PC-9 (cell line): ENCODE measurements at regions not wholly inside any gene's neighbourhood (a gene's known extent, or its start where the extent isn't known, plus 50 kb on each side); places are given as distances from the start of the nearest gene placed in this dataset.

Experiments
- BruUV-seq: library from RNA; stranded (reverse); fragments of 400-500 nt; replicated peaks from 2 replicates; lab custom pipeline; 2021; lab: Mats Ljungman, UMichigan
- CTCF ChIA-PET: fragments of 300-600 bp; sonication (Branson Sonifier 250); formaldehyde crosslinking; loops from one replicate; lab custom pipeline; 2022; ENCODE audit warnings: antibody characterized with exemption; lab: Charles Lee
- POLR2A ChIA-PET: fragments of 300-600 bp; sonication (Branson Sonifier 250); formaldehyde crosslinking; loops from one replicate; lab custom pipeline; 2022; ENCODE audit warnings: antibody characterized with exemption; ENCODE audit not compliant: unreplicated experiment; lab: Charles Lee
- DNase-seq, 2 experiments: peaks; one replicate each; pipeline versions ENCODE4 v3.0.0 to v3.0.0-alpha.2; 2015 to 2022; ENCODE audit warnings: mixed read lengths in 1 of 2
- H2AFZ ChIP-seq: fragments of 200-600 bp; sonication (generic); 2 replicates; pipeline ENCODE4 v1.8.1; 2017; ENCODE audit warnings: antibody characterized with exemption
- H3F3A ChIP-seq: fragments of 200-600 bp; sonication (generic); 2 replicates; pipeline ENCODE4 v1.8.1; 2017; ENCODE audit warnings: antibody characterized with exemption, mild to moderate bottlenecking, low read depth; ENCODE audit not compliant: insufficient read depth
- H3K27ac ChIP-seq: fragments of 200-600 bp; sonication (generic); 2 replicates; pipeline ENCODE4 v1.6.1; 2016; ENCODE audit warnings: mixed run types
- H3K27me3 ChIP-seq: fragments of 200-600 bp; sonication (generic); 2 replicates; pipeline ENCODE4 v1.6.1; 2016; ENCODE audit warnings: low read depth, mixed run types; ENCODE audit not compliant: insufficient read depth
- H3K36me3 ChIP-seq: fragments of 200-600 bp; sonication (generic); 2 replicates; pipeline ENCODE4 v1.6.1; 2016; ENCODE audit warnings: low read depth, mixed run types
- H3K4me1 ChIP-seq: fragments of 200-600 bp; sonication (generic); replicated peaks from 2 replicates; pipeline ENCODE4 v1.6.1; 2016; ENCODE audit warnings: mixed run types; ENCODE audit not compliant: insufficient read depth
- H3K4me2 ChIP-seq: fragments of 200-600 bp; sonication (generic); 2 replicates; pipeline ENCODE4 v1.6.1; 2017; ENCODE audit warnings: mixed run types
- H3K4me3 ChIP-seq: fragments of 200-600 bp; sonication (generic); 2 replicates; pipeline ENCODE4 v1.6.1; 2016; ENCODE audit warnings: mixed run types
- H3K79me2 ChIP-seq: fragments of 200-600 bp; sonication (generic); 2 replicates; pipeline ENCODE4 v1.6.1; 2017; ENCODE audit warnings: low read depth, mixed run types
- H3K9me2 ChIP-seq: fragments of 200-600 bp; sonication (generic); 2 replicates; pipeline ENCODE4 v1.8.1; 2017; ENCODE audit warnings: mild to moderate bottlenecking; ENCODE audit not compliant: insufficient read depth
- H3K9me3 ChIP-seq: fragments of 200-600 bp; sonication (generic); 2 replicates; pipeline ENCODE4 v1.8.1; 2016; ENCODE audit warnings: low read depth; ENCODE audit not compliant: insufficient read depth
- H4K20me1 ChIP-seq: fragments of 200-600 bp; sonication (generic); 2 replicates; pipeline ENCODE4 v1.8.1; 2017; ENCODE audit not compliant: insufficient read depth
- EZH2 ChIP-seq: fragments of 200-600 bp; sonication (generic); IDR thresholded peaks from 2 replicates; pipeline ENCODE4 v1.8.0; 2017; ENCODE audit warnings: antibody characterized with exemption, low read depth
- intact Hi-C: fragments of 100-400 bp; cut with micrococcal nuclease; formaldehyde crosslinking; loops from one replicate; pipeline ENCODE4 v1.10.0; 2022; ENCODE audit not compliant: unreplicated experiment
- TF ChIP-seq, protein P1 (sequence below): fragments of 200-600 bp; sonication (generic); conservative IDR thresholded peaks from 2 replicates; pipeline ENCODE4 v1.6.1; 2017; ENCODE audit warnings: mixed run types, antibody characterized with exemption, mild to moderate bottlenecking, moderate library complexity

GRCh38 chr6:112997421-112998085 is 650.4 kb downstream of the RFPL4B start:
- Histone ChIP-seq H3K27me3 (no peaks in the 10 kb centered on the region), H4K20me1 (no peaks in the 10 kb centered on the region), H3K4me2 (no peak overlapping the region), H3K4me1 (no peaks in the 10 kb centered on the region), H3K79me2 (no peaks in the 10 kb centered on the region), H3K9me3 (no peaks in the 10 kb centered on the region), H2AFZ (no peak overlapping the region), H3K27ac (no peak overlapping the region), H3F3A (no peaks in the 10 kb centered on the region), H3K9me2 (no peaks in the 10 kb centered on the region), H3K36me3 (no peaks in the 10 kb centered on the region), H3K4me3 (no peak overlapping the region)
- intact Hi-C loops, result no loop called here
- ChIA-PET CTCF (no interaction called here), POLR2A (interaction anchor here (0.6 kb wide), 1 partner anchor 136 kb away, joined by 5 read pairs; no protein-coding TSS in a partner anchor)
- BruUV-seq, result no TSS peak
- no peak for TF ChIP-seq EZH2
- TF ChIP-seq, protein P1, sequence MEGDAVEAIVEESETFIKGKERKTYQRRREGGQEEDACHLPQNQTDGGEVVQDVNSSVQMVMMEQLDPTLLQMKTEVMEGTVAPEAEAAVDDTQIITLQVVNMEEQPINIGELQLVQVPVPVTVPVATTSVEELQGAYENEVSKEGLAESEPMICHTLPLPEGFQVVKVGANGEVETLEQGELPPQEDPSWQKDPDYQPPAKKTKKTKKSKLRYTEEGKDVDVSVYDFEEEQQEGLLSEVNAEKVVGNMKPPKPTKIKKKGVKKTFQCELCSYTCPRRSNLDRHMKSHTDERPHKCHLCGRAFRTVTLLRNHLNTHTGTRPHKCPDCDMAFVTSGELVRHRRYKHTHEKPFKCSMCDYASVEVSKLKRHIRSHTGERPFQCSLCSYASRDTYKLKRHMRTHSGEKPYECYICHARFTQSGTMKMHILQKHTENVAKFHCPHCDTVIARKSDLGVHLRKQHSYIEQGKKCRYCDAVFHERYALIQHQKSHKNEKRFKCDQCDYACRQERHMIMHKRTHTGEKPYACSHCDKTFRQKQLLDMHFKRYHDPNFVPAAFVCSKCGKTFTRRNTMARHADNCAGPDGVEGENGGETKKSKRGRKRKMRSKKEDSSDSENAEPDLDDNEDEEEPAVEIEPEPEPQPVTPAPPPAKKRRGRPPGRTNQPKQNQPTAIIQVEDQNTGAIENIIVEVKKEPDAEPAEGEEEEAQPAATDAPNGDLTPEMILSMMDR, result no peak
- no peak for DNase-seq

GRCh38 chr6:113004054-113004453 is 656.9 kb downstream of the RFPL4B start:
- Histone ChIP-seq H3K79me2 (no peaks in the 10 kb centered on the region), H3K9me2 (no peaks in the 10 kb centered on the region), H4K20me1 (no peaks in the 10 kb centered on the region), H2AFZ (no peak overlapping the region), H3K27ac (no peak overlapping the region), H3K36me3 (no peaks in the 10 kb centered on the region), H3K9me3 (no peaks in the 10 kb centered on the region), H3K4me3 (no peak overlapping the region), H3K27me3 (no peaks in the 10 kb centered on the region), H3K4me2 (no peak overlapping the region), H3F3A (no peaks in the 10 kb centered on the region), H3K4me1 (no peaks in the 10 kb centered on the region)
- CTCF ChIA-PET, result no interaction called here
- TF ChIP-seq, protein P1, result no peak
- TF ChIP-seq EZH2, result no peak
- no peak for DNase-seq
- intact Hi-C loops, result no loop called here
- POLR2A ChIA-PET, result no interaction called here
- BruUV-seq, result no TSS peak

- H2AFZ ChIP-seq, result no peak overlapping the region
- no peaks in the 10 kb centered on the region for H3K27me3 ChIP-seq
- ChIA-PET CTCF (no interaction called here), POLR2A (no interaction called here)
- H3K27ac ChIP-seq, result no peak overlapping the region
- intact Hi-C loops, result no loop called here
- no peaks in the 10 kb centered on the region for H3F3A ChIP-seq
- H4K20me1 ChIP-seq, result no peaks in the 10 kb centered on the region
- H3K9me3 ChIP-seq, result no peaks in the 10 kb centered on the region
- no peaks in the 10 kb centered on the region for H3K4me1 ChIP-seq
- no peak for DNase-seq
- TF ChIP-seq, protein P1, result no peak
- no peak for TF ChIP-seq EZH2
- no peak overlapping the region for H3K4me2 ChIP-seq
- H3K36me3 ChIP-seq, result no peaks in the 10 kb centered on the region
- H3K9me2 ChIP-seq, result no peaks in the 10 kb centered on the region
- no TSS peak for BruUV-seq
- H3K4me3 ChIP-seq, result no peak overlapping the region
- no peaks in the 10 kb centered on the region for H3K79me2 ChIP-seq
Observed at GRCh38 chr6:113004470-113005270, 657.5 kb downstream of the RFPL4B start.
